ENCODE measurements at regions not wholly inside any gene's neighbourhood (a gene's known extent, or its start where the extent isn't known, plus 50 kb on each side); places are given as distances from the start of the nearest gene placed in this dataset.

DNA sequence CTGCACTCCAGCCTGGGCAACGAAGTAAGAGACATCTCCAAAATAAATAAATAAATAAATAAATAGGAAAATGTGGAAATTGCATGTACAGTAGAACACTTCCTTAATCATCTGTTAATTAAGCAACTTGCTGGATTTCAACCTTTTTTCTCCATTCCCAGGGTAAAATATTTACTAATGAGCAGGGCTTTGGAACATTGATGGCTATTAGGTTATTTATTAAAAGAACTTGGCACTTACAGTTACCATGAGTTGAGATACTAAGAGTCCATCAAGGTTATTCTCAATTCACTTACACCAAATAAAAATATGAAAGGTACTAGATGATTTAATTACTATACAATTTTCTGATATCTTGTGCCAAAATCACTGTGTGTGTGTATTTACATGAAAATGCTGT lies 607.1 kb downstream of the PCDH18 start:
- no TSS peak for BruUV-seq (replicated peaks)
- no peaks in the 10 kb centered on the region for H3K27me3 ChIP-seq (ENCODE audit: low read length)
- no peak for ATAC-seq
- no peak overlapping the region for H3K27ac ChIP-seq (ENCODE audit: low read length)
- no peaks in the 10 kb centered on the region for H3K36me3 ChIP-seq (ENCODE audit: low read depth, low read length)
- ChIA-PET CTCF (no interaction called here), POLR2A (ENCODE audit: unreplicated experiment) (no interaction called here)
- no peaks in the 10 kb centered on the region for H3K9me3 ChIP-seq (ENCODE audit: low read length)
- no peak overlapping the region for H3K4me3 ChIP-seq (ENCODE audit: low read length)
- H3K9ac ChIP-seq (ENCODE audit: low read length) = no peak overlapping the region
- H2AFZ ChIP-seq (ENCODE audit: low read length) = no peak overlapping the region
- no peaks in the 10 kb centered on the region for H4K20me1 ChIP-seq (ENCODE audit: low read length)
- no peaks in the 10 kb centered on the region for H3K79me2 ChIP-seq (ENCODE audit: low read length)
- no peak overlapping the region for H3K4me2 ChIP-seq (ENCODE audit: low read length)
- H3K4me1 ChIP-seq (ENCODE audit: insufficient read depth, low read length) = no peaks in the 10 kb centered on the region
- intact Hi-C loops (cut with micrococcal nuclease) = no loop called here
- no peak for TF ChIP-seq EZH2 (IDR thresholded peaks at IDR 0.05; ENCODE audit: low read length, unreplicated experiment)
- TF ChIP-seq EZH2phosphoT487 (IDR thresholded peaks at IDR 0.05; ENCODE audit: borderline replicate concordance, low read length) = no peak
- TF ChIP-seq, protein P1, sequence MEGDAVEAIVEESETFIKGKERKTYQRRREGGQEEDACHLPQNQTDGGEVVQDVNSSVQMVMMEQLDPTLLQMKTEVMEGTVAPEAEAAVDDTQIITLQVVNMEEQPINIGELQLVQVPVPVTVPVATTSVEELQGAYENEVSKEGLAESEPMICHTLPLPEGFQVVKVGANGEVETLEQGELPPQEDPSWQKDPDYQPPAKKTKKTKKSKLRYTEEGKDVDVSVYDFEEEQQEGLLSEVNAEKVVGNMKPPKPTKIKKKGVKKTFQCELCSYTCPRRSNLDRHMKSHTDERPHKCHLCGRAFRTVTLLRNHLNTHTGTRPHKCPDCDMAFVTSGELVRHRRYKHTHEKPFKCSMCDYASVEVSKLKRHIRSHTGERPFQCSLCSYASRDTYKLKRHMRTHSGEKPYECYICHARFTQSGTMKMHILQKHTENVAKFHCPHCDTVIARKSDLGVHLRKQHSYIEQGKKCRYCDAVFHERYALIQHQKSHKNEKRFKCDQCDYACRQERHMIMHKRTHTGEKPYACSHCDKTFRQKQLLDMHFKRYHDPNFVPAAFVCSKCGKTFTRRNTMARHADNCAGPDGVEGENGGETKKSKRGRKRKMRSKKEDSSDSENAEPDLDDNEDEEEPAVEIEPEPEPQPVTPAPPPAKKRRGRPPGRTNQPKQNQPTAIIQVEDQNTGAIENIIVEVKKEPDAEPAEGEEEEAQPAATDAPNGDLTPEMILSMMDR (conservative IDR thresholded peaks at IDR 0.05; ENCODE audit: low read depth, low read length) = no peak
- H3F3A ChIP-seq (ENCODE audit: low read length, unreplicated experiment) = no peaks in the 10 kb centered on the region
- DNase-seq = no peak
- H3K9me2 ChIP-seq (replicated peaks; ENCODE audit: low read length) = no peaks in the 10 kb centered on the region

DNA sequence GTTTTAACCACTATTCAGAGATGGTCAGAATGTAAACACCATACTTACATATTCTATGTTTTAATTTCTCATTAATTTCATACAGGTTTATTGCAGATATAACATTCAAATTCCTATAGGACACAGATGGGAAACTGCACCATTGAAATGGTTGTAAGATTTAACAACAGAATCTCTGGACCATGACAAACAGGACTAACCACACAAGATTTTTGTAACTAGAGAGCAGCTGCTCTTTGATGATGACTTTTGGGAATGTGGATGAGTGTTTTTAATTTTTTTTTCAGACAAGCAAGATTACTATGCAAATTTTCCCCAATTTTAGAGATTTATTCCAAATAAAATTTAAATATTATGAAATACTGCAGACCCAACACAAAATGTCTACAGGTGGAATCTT lies 610.2 kb downstream of the PCDH18 start:
- DNase-seq = no peak
- Histone ChIP-seq H3K4me3 (ENCODE audit: low read length) (no peak overlapping the region), H2AFZ (ENCODE audit: low read length) (no peak overlapping the region), H3K4me1 (ENCODE audit: insufficient read depth, low read length) (no peaks in the 10 kb centered on the region), H3K27me3 (ENCODE audit: low read length) (no peaks in the 10 kb centered on the region), H3K36me3 (ENCODE audit: low read depth, low read length) (no peaks in the 10 kb centered on the region), H3K9me2 (replicated peaks; ENCODE audit: low read length) (no peaks in the 10 kb centered on the region), H3K9me3 (ENCODE audit: low read length) (no peaks in the 10 kb centered on the region), H3F3A (ENCODE audit: low read length, unreplicated experiment) (no peaks in the 10 kb centered on the region), H3K4me2 (ENCODE audit: low read length) (no peak overlapping the region), H3K79me2 (ENCODE audit: low read length) (no peaks in the 10 kb centered on the region), H3K9ac (ENCODE audit: low read length) (no peak overlapping the region), H4K20me1 (ENCODE audit: low read length) (no peaks in the 10 kb centered on the region), H3K27ac (ENCODE audit: low read length) (no peak overlapping the region)
- BruUV-seq (replicated peaks) = no TSS peak
- ChIA-PET CTCF (no interaction called here), POLR2A (ENCODE audit: unreplicated experiment) (no interaction called here)
- TF ChIP-seq EZH2 (IDR thresholded peaks at IDR 0.05; ENCODE audit: low read length, unreplicated experiment) (no peak), EZH2phosphoT487 (IDR thresholded peaks at IDR 0.05; ENCODE audit: borderline replicate concordance, low read length) (no peak)
- TF ChIP-seq, protein P1 (conservative IDR thresholded peaks at IDR 0.05; ENCODE audit: low read depth, low read length) = no peak
- intact Hi-C loops (cut with micrococcal nuclease) = no loop called here
- no peak for ATAC-seq

DNA sequence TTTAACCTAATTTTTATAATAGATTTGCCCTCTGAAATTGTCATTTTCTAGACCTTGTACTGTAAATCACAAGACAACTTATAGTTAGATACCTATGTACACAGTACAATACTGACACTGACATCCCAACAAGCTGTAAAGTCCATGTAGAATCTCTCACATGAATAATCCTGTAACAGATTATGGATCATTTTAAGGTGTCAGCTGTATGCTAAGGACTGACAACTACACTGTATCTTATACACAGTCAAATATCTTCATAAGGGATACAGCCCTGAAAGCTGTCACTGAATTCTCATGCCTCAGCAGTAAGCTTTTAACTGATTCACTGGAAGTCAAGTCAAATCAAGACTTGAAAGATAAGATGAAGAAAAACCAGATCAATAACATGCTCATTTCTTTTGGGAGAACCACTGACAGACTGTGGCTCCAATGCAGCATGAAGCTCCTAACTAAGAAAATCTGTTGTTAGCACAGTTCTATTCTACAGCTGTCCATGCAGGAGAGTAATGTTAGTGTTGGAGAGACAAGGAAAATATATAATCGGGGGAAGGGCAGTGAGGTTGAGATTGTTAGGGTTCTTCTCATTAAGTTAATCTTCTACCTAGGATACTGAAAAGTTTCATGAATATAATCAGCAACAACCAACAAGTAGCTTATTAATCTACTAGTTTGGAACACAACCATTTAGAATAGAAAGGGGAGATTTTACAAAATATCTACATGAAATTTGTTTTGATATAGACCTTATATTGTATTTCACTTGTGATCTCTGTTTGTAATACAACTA lies 612.0 kb downstream of the PCDH18 start:
- Histone ChIP-seq H3K4me1 (ENCODE audit: insufficient read depth, low read length) (no peaks in the 10 kb centered on the region), H3K27ac (ENCODE audit: low read length) (no peak overlapping the region), H3F3A (ENCODE audit: low read length, unreplicated experiment) (no peaks in the 10 kb centered on the region), H3K4me2 (ENCODE audit: low read length) (no peak overlapping the region), H3K27me3 (ENCODE audit: low read length) (no peaks in the 10 kb centered on the region), H3K9ac (ENCODE audit: low read length) (no peak overlapping the region), H3K36me3 (ENCODE audit: low read depth, low read length) (no peaks in the 10 kb centered on the region), H3K4me3 (ENCODE audit: low read length) (no peak overlapping the region), H3K9me2 (replicated peaks; ENCODE audit: low read length) (no peaks in the 10 kb centered on the region), H4K20me1 (ENCODE audit: low read length) (no peaks in the 10 kb centered on the region), H3K79me2 (ENCODE audit: low read length) (no peaks in the 10 kb centered on the region), H3K9me3 (ENCODE audit: low read length) (no peaks in the 10 kb centered on the region), H2AFZ (ENCODE audit: low read length) (no peak overlapping the region)
- BruUV-seq (replicated peaks) = no TSS peak
- POLR2A ChIA-PET (ENCODE audit: unreplicated experiment) = no interaction called here
- DNase-seq (no peak), ATAC-seq (no peak)
- CTCF ChIA-PET = no interaction called here
- intact Hi-C loops (cut with micrococcal nuclease) = no loop called here
- TF ChIP-seq, protein P1 (conservative IDR thresholded peaks at IDR 0.05; ENCODE audit: low read depth, low read length) = no peak
- TF ChIP-seq EZH2 (IDR thresholded peaks at IDR 0.05; ENCODE audit: low read length, unreplicated experiment) (no peak), EZH2phosphoT487 (IDR thresholded peaks at IDR 0.05; ENCODE audit: borderline replicate concordance, low read length) (no peak)
